ENCODE measurements at regions not wholly inside any gene's neighbourhood (a gene's known extent, or its start where the extent isn't known, plus 50 kb on each side); places are given as distances from the start of the nearest gene placed in this dataset.

- DNase-seq: no peak
Measured at GRCh38 chr4:10173037-10173753, 56.6 kb upstream of the WDR1 start.

- DNase-seq: no peak
Measured at GRCh38 chr4:10172278-10172921, 55.8 kb upstream of the WDR1 start.

DNA sequence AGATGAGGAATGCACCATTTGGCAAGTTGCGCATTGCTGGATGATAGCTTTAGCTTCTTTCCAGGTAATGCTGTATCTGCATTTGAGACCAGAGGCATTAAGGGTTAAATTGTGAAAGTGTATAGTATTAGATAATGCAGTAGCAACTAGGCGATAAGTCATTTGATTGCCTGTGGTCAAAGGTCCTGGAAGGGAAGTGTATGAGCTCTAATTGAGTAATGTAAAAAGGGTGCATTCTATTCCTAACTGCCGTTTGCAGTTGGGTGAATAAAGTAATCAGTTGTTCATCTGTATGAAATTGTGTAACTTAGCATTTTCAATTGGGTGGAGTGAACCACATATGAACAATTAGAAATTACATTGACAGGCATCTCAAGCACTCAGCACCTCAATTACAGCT is 54.5 kb upstream of the WDR1 start:
- no peak for DNase-seq

GRCh38 chr4:10169839-10170387 is 53.3 kb upstream of the WDR1 start:
- no peak for DNase-seq

- DNase-seq: no peak
Measured at GRCh38 chr4:10168151-10168550, 51.6 kb upstream of the WDR1 start.

DNA sequence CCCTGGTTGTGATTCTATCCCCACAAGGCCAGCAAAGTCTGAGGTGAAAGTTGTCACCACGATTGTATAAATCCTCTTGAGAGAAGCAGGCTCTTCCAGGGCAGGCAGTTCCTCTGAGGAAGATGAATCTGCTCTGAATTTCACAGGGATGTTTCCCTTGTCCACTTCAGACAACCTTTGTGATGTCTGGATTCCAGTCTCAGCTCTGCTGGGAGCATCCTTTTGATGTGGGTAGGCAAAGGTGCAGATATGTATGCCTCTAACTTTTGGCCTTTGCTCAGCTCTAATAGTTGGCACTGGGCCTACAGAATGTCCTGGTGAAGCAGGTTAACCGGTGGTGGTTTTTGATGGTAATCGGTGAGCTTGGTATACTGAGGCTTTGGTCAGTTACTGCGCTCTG is 50.6 kb upstream of the WDR1 start:
- no peak for DNase-seq
